ENCODE measurements at regions not wholly inside any gene's neighbourhood (a gene's known extent, or its start where the extent isn't known, plus 50 kb on each side); places are given as distances from the start of the nearest gene placed in this dataset.
A peak's percentile ranks its signal among the peaks of the same experiment; 100 is the strongest.

- no peak for FAIRE-seq
Observed at GRCh38 chr21:15363921-15364320, 299.1 kb upstream of the NRIP1 start.

GRCh38 chr21:15365751-15366392 is 301.1 kb upstream of the NRIP1 start:
- DNase-seq (ENCODE audit: insufficient read length, low spot score), result no peak
- no peak for TF ChIP-seq POLR2A (IDR thresholded peaks at IDR 0.05; ENCODE audit: low read depth, low read length)
- FAIRE-seq, result no peak

More at GRCh38 chr21:15363921-15364320, 299.1 kb upstream of the NRIP1 start:
- no peak for DNase-seq (ENCODE audit: insufficient read length, low spot score)
- TF ChIP-seq POLR2A (IDR thresholded peaks at IDR 0.05; ENCODE audit: low read depth, low read length), result no peak

GRCh38 chr21:15366555-15366954 is 301.8 kb upstream of the NRIP1 start:
- DNase-seq (ENCODE audit: insufficient read length, low spot score) (no peak), FAIRE-seq (no peak)
- TF ChIP-seq POLR2A (IDR thresholded peaks at IDR 0.05; ENCODE audit: low read depth, low read length), result no peak

- FAIRE-seq (no peak), DNase-seq (ENCODE audit: insufficient read length, low spot score) (no peak)
- no peak for TF ChIP-seq POLR2A (IDR thresholded peaks at IDR 0.05; ENCODE audit: low read depth, low read length)
Observed at GRCh38 chr21:15367061-15367626, 302.3 kb upstream of the NRIP1 start.

- no peak for FAIRE-seq
- no peak for TF ChIP-seq POLR2A (IDR thresholded peaks at IDR 0.05; ENCODE audit: low read depth, low read length)
- DNase-seq (ENCODE audit: insufficient read length, low spot score), result no peak
Observed at GRCh38 chr21:15370462-15370975, 305.7 kb upstream of the NRIP1 start.

- no peak for TF ChIP-seq POLR2A (IDR thresholded peaks at IDR 0.05; ENCODE audit: low read depth, low read length)
- no peak for DNase-seq (ENCODE audit: insufficient read length, low spot score)
- FAIRE-seq, result no peak
Observed at GRCh38 chr21:15373941-15374340, 309.1 kb upstream of the NRIP1 start.

- FAIRE-seq, result no peak
- DNase-seq (ENCODE audit: insufficient read length, low spot score), result no peak
- no peak for TF ChIP-seq POLR2A (IDR thresholded peaks at IDR 0.05; ENCODE audit: low read depth, low read length)
Observed at GRCh38 chr21:15379776-15380175, 315.0 kb upstream of the NRIP1 start.

GRCh38 chr21:15383588-15383987 is 318.8 kb upstream of the NRIP1 start:
- no peak for TF ChIP-seq POLR2A (IDR thresholded peaks at IDR 0.05; ENCODE audit: low read depth, low read length)
- no peak for DNase-seq (ENCODE audit: insufficient read length, low spot score)
- FAIRE-seq, result no peak

- FAIRE-seq (no peak), DNase-seq (ENCODE audit: insufficient read length, low spot score) (no peak)
- TF ChIP-seq POLR2A (IDR thresholded peaks at IDR 0.05; ENCODE audit: low read depth, low read length), result no peak
Observed at GRCh38 chr21:15390049-15390448, 325.2 kb upstream of the NRIP1 start.

- DNase-seq (ENCODE audit: insufficient read length, low spot score), result no peak
- no peak for FAIRE-seq
- no peak for TF ChIP-seq POLR2A (IDR thresholded peaks at IDR 0.05; ENCODE audit: low read depth, low read length)
Observed at GRCh38 chr21:15397258-15397657, 332.5 kb upstream of the NRIP1 start.

- no peak for TF ChIP-seq POLR2A (IDR thresholded peaks at IDR 0.05; ENCODE audit: low read depth, low read length)
- FAIRE-seq, result peak; percentile 27
- DNase-seq (ENCODE audit: insufficient read length, low spot score), result no peak
Observed at GRCh38 chr21:15400905-15401304, 328.9 kb upstream of the USP25 start.

- no peak for FAIRE-seq
- DNase-seq (ENCODE audit: insufficient read length, low spot score), result no peak
- no peak for TF ChIP-seq POLR2A (IDR thresholded peaks at IDR 0.05; ENCODE audit: low read depth, low read length)
Observed at GRCh38 chr21:15401331-15401730, 328.5 kb upstream of the USP25 start.

GRCh38 chr21:15405214-15405613 is 324.6 kb upstream of the USP25 start:
- no peak for TF ChIP-seq POLR2A (IDR thresholded peaks at IDR 0.05; ENCODE audit: low read depth, low read length)
- FAIRE-seq (no peak), DNase-seq (ENCODE audit: insufficient read length, low spot score) (no peak)

- no peak for FAIRE-seq
- no peak for DNase-seq (ENCODE audit: insufficient read length, low spot score)
- TF ChIP-seq POLR2A (IDR thresholded peaks at IDR 0.05; ENCODE audit: low read depth, low read length), result no peak
Observed at GRCh38 chr21:15406791-15407190, 323.0 kb upstream of the USP25 start.

GRCh38 chr21:15407585-15407984 is 322.2 kb upstream of the USP25 start:
- DNase-seq (ENCODE audit: insufficient read length, low spot score) (no peak), FAIRE-seq (no peak)
- TF ChIP-seq POLR2A (IDR thresholded peaks at IDR 0.05; ENCODE audit: low read depth, low read length), result no peak

Measured in H54 (cell line).